ENCODE measurements at regions not wholly inside any gene's neighbourhood (a gene's known extent, or its start where the extent isn't known, plus 50 kb on each side); places are given as distances from the start of the nearest gene placed in this dataset.

- H3K36me3 ChIP-seq (replicated peaks), result no peaks in the 10 kb centered on the region
- no peak for DNase-seq
- in situ Hi-C loops (cut with HindIII; ENCODE audit: low pct_ligation_motif_present, low sequenced_read_pairs), result no loop called here
- no peak overlapping the region for H3K27ac ChIP-seq
- H3K4me3 ChIP-seq (ENCODE audit: low read depth, low read length), result no peak overlapping the region
- no peak for TF ChIP-seq CTCF (IDR thresholded peaks at IDR 0.05; ENCODE audit: low read depth, low read length, missing control alignments)
- no peaks in the 10 kb centered on the region for H3K27me3 ChIP-seq (replicated peaks)
Observed at GRCh38 chr13:48860364-48860763, 115.3 kb upstream of the FNDC3A start.

- Histone ChIP-seq H3K4me3 (ENCODE audit: low read depth, low read length) (no peak overlapping the region), H3K27me3 (replicated peaks) (no peaks in the 10 kb centered on the region), H3K27ac (no peak overlapping the region), H3K36me3 (replicated peaks) (no peaks in the 10 kb centered on the region)
- in situ Hi-C loops (cut with HindIII; ENCODE audit: low pct_ligation_motif_present, low sequenced_read_pairs), result no loop called here
- no peak for DNase-seq
- no peak for TF ChIP-seq CTCF (IDR thresholded peaks at IDR 0.05; ENCODE audit: low read depth, low read length, missing control alignments)
Observed at GRCh38 chr13:48862572-48862971, 113.1 kb upstream of the FNDC3A start.

GRCh38 chr13:48864100-48864499 is 111.6 kb upstream of the FNDC3A start:
- no peak for TF ChIP-seq CTCF (IDR thresholded peaks at IDR 0.05; ENCODE audit: low read depth, low read length, missing control alignments)
- in situ Hi-C loops (cut with HindIII; ENCODE audit: low pct_ligation_motif_present, low sequenced_read_pairs), result no loop called here
- no peak overlapping the region for H3K4me3 ChIP-seq (ENCODE audit: low read depth, low read length)
- no peaks in the 10 kb centered on the region for H3K36me3 ChIP-seq (replicated peaks)
- H3K27me3 ChIP-seq (replicated peaks), result no peaks in the 10 kb centered on the region
- no peak for DNase-seq
- no peak overlapping the region for H3K27ac ChIP-seq

GRCh38 chr13:48866249-48866648 is 109.5 kb upstream of the FNDC3A start:
- no peak overlapping the region for H3K27ac ChIP-seq
- H3K27me3 ChIP-seq (replicated peaks), result no peaks in the 10 kb centered on the region
- no peaks in the 10 kb centered on the region for H3K36me3 ChIP-seq (replicated peaks)
- TF ChIP-seq CTCF (IDR thresholded peaks at IDR 0.05; ENCODE audit: low read depth, low read length, missing control alignments), result no peak
- no peak overlapping the region for H3K4me3 ChIP-seq (ENCODE audit: low read depth, low read length)
- no peak for DNase-seq
- in situ Hi-C loops (cut with HindIII; ENCODE audit: low pct_ligation_motif_present, low sequenced_read_pairs), result no loop called here

GRCh38 chr13:48873081-48873480 is 102.6 kb upstream of the FNDC3A start:
- Histone ChIP-seq H3K27ac (no peak overlapping the region), H3K36me3 (replicated peaks) (no peaks in the 10 kb centered on the region), H3K27me3 (replicated peaks) (no peaks in the 10 kb centered on the region), H3K4me3 (ENCODE audit: low read depth, low read length) (no peak overlapping the region)
- no peak for TF ChIP-seq CTCF (IDR thresholded peaks at IDR 0.05; ENCODE audit: low read depth, low read length, missing control alignments)
- in situ Hi-C loops (cut with HindIII; ENCODE audit: low pct_ligation_motif_present, low sequenced_read_pairs), result no loop called here
- DNase-seq, result no peak

GRCh38 chr13:48873587-48873986 is 102.1 kb upstream of the FNDC3A start:
- no peaks in the 10 kb centered on the region for H3K27me3 ChIP-seq (replicated peaks)
- no peak for DNase-seq
- in situ Hi-C loops (cut with HindIII; ENCODE audit: low pct_ligation_motif_present, low sequenced_read_pairs), result no loop called here
- H3K27ac ChIP-seq, result no peak overlapping the region
- H3K36me3 ChIP-seq (replicated peaks), result no peaks in the 10 kb centered on the region
- H3K4me3 ChIP-seq (ENCODE audit: low read depth, low read length), result no peak overlapping the region
- TF ChIP-seq CTCF (IDR thresholded peaks at IDR 0.05; ENCODE audit: low read depth, low read length, missing control alignments), result peak; percentile 21
